ENCODE measurements at regions not wholly inside any gene's neighbourhood (a gene's known extent, or its start where the extent isn't known, plus 50 kb on each side); places are given as distances from the start of the nearest gene placed in this dataset.

GRCh38 chr16:86321491-86321890, 188.8 kb upstream of the FOXF1 start:
- DNase-seq, result no peak
- no peak overlapping the region for H3K27ac Mint-ChIP-seq
- TF ChIP-seq CTCF (IDR thresholded peaks at IDR 0.05), result no peak
- H3K4me3 Mint-ChIP-seq, result no peak overlapping the region
- H3K36me3 Mint-ChIP-seq (ENCODE audit: low read depth), result peaks cover 3% of the 10 kb centered on the region
- H3K27me3 Mint-ChIP-seq (ENCODE audit: low read depth, poor library complexity), result peaks cover 67% of the 10 kb centered on the region
- peaks cover 52% of the 10 kb centered on the region for H3K4me1 Mint-ChIP-seq
- peaks cover 16% of the 10 kb centered on the region for H3K9me3 Mint-ChIP-seq

- H3K36me3 Mint-ChIP-seq (ENCODE audit: low read depth), result peaks cover 3% of the 10 kb centered on the region
- TF ChIP-seq CTCF (IDR thresholded peaks at IDR 0.05), result no peak
Observed at GRCh38 chr16:86322283-86322682, 188.0 kb upstream of the FOXF1 start.

GRCh38 chr16:86322806-86323205, 187.5 kb upstream of the FOXF1 start:
- H3K4me1 Mint-ChIP-seq, result peaks cover 42% of the 10 kb centered on the region
- no peak for DNase-seq
- no peak overlapping the region for H3K4me3 Mint-ChIP-seq
- peaks cover 3% of the 10 kb centered on the region for H3K36me3 Mint-ChIP-seq (ENCODE audit: low read depth)
- peaks cover 73% of the 10 kb centered on the region for H3K27me3 Mint-ChIP-seq (ENCODE audit: low read depth, poor library complexity)
- no peak for TF ChIP-seq CTCF (IDR thresholded peaks at IDR 0.05)
- no peak overlapping the region for H3K27ac Mint-ChIP-seq
- peaks cover 19% of the 10 kb centered on the region for H3K9me3 Mint-ChIP-seq

More at GRCh38 chr16:86322283-86322682, 188.0 kb upstream of the FOXF1 start:
- peak; percentile 42 for DNase-seq
- Mint-ChIP-seq H3K9me3 (peaks cover 17% of the 10 kb centered on the region), H3K4me1 (peaks cover 47% of the 10 kb centered on the region), H3K27ac (no peak overlapping the region), H3K4me3 (peak overlapping the region; percentile 37), H3K27me3 (ENCODE audit: low read depth, poor library complexity) (peaks cover 68% of the 10 kb centered on the region)

GRCh38 chr16:86324320-86324719, 186.0 kb upstream of the FOXF1 start:
- Mint-ChIP-seq H3K9me3 (peaks cover 19% of the 10 kb centered on the region), H3K36me3 (ENCODE audit: low read depth) (peaks cover 3% of the 10 kb centered on the region), H3K4me3 (no peak overlapping the region), H3K27ac (no peak overlapping the region), H3K4me1 (peaks cover 35% of the 10 kb centered on the region), H3K27me3 (ENCODE audit: low read depth, poor library complexity) (peaks cover 83% of the 10 kb centered on the region)
- TF ChIP-seq CTCF (IDR thresholded peaks at IDR 0.05), result no peak
- DNase-seq, result peak; percentile 43

GRCh38 chr16:86325360-86325759, 185.0 kb upstream of the FOXF1 start:
- H3K4me1 Mint-ChIP-seq, result peaks cover 35% of the 10 kb centered on the region

More at GRCh38 chr16:86325360-86325759, 185.0 kb upstream of the FOXF1 start:
- H3K27ac Mint-ChIP-seq, result no peak overlapping the region
- peaks cover 19% of the 10 kb centered on the region for H3K9me3 Mint-ChIP-seq
- peaks cover 3% of the 10 kb centered on the region for H3K36me3 Mint-ChIP-seq (ENCODE audit: low read depth)
- DNase-seq, result no peak
- H3K27me3 Mint-ChIP-seq (ENCODE audit: low read depth, poor library complexity), result peaks cover 80% of the 10 kb centered on the region
- no peak overlapping the region for H3K4me3 Mint-ChIP-seq
- no peak for TF ChIP-seq CTCF (IDR thresholded peaks at IDR 0.05)

Data from nephron progenitor cell (in vitro differentiated cells).